DLD1 (cell line): ENCODE measurements at regions not wholly inside any gene's neighbourhood (a gene's known extent, or its start where the extent isn't known, plus 50 kb on each side); places are given as distances from the start of the nearest gene placed in this dataset.
"Not testable (repeated sequence)": the region's sequence is repeated elsewhere in the genome, so short reads cannot be mapped to it uniquely, and the experiment has no call there.

Experiments used
- in situ Hi-C: cut with HindIII; loops from 2 replicates; pipeline ENCODE4 v1.10.0; 2017; ENCODE audit warnings: low sequenced_read_pairs

GRCh38 chr2:16774980-16775898, 109.6 kb upstream of the CYRIA start:
- in situ Hi-C loops, result no loop called here

- in situ Hi-C loops, result no loop called here
Measured at GRCh38 chr2:16774091-16774490, 108.5 kb upstream of the CYRIA start.

- in situ Hi-C loops, result no loop called here
Measured at GRCh38 chr2:16773080-16773713, 107.6 kb upstream of the CYRIA start.

GRCh38 chr2:16767789-16768476, 102.3 kb upstream of the CYRIA start:
- in situ Hi-C loops, result no loop called here

GRCh38 chr2:16765356-16765755, 99.7 kb upstream of the CYRIA start:
- in situ Hi-C loops, result no loop called here

- in situ Hi-C loops, result no loop called here
Measured at GRCh38 chr2:16764487-16764886, 98.9 kb upstream of the CYRIA start.

GRCh38 chr2:16763493-16763899, 97.9 kb upstream of the CYRIA start:
- in situ Hi-C loops, result no loop called here

GRCh38 chr2:16763056-16763455, 97.4 kb upstream of the CYRIA start:
- in situ Hi-C loops, result no loop called here

GRCh38 chr2:16760426-16760825, 94.8 kb upstream of the CYRIA start:
- in situ Hi-C loops, result no loop called here

- in situ Hi-C loops, result no loop called here
Measured at GRCh38 chr2:16756831-16757644, 91.4 kb upstream of the CYRIA start.

GRCh38 chr2:16755442-16755841, 89.8 kb upstream of the CYRIA start:
- in situ Hi-C loops, result no loop called here

GRCh38 chr2:16753025-16753424, 87.4 kb upstream of the CYRIA start:
- in situ Hi-C loops, result not testable (repeated sequence)

- in situ Hi-C loops, result not testable (repeated sequence)
Measured at GRCh38 chr2:16750925-16751214, 85.2 kb upstream of the CYRIA start.

GRCh38 chr2:16750175-16750924, 84.7 kb upstream of the CYRIA start:
- in situ Hi-C loops, result no loop called here

- in situ Hi-C loops, result not testable (repeated sequence)
Measured at GRCh38 chr2:16748511-16749266, 83.1 kb upstream of the CYRIA start.

GRCh38 chr2:16747689-16748088, 82.1 kb upstream of the CYRIA start:
- in situ Hi-C loops, result no loop called here

- in situ Hi-C loops, result no loop called here
Measured at GRCh38 chr2:16747257-16747656, 81.6 kb upstream of the CYRIA start.

GRCh38 chr2:16746833-16747232, 81.2 kb upstream of the CYRIA start:
- in situ Hi-C loops, result no loop called here

GRCh38 chr2:16746329-16746728, 80.7 kb upstream of the CYRIA start:
- in situ Hi-C loops, result no loop called here

- in situ Hi-C loops, result no loop called here
Measured at GRCh38 chr2:16745466-16745865, 79.8 kb upstream of the CYRIA start.
